T-cell (primary cell): ENCODE measurements at regions not wholly inside any gene's neighbourhood (a gene's known extent, or its start where the extent isn't known, plus 50 kb on each side); places are given as distances from the start of the nearest gene placed in this dataset.

Source experiments
- ATAC-seq, 4 experiments: fragments of 200-7000 bp in 3 of 4; fragments of 150-1000 bp in 1 of 4; cut with Tn5 transposase; replicated peaks in 1 of 4; 1 replicate in 3 of 4; 2 replicates in 1 of 4; pipeline ENCODE4 v1.10.0; 2021; ENCODE audit warnings: moderate library complexity in 3 of 4, mild to moderate bottlenecking in 2 of 4, moderate number of reproducible peaks in 1 of 4
- CTCF ChIA-PET, 2 donors: fragments of 300-600 bp; sonication (Branson Sonifier 250); formaldehyde crosslinking; loops; one replicate each; lab custom pipeline; 2022; ENCODE audit warnings: antibody characterized with exemption in 2 of 2; lab: Charles Lee
- POLR2A ChIA-PET, 2 donors: fragments of 300-600 bp; sonication (Branson Sonifier 250); formaldehyde crosslinking; loops; one replicate each; lab custom pipeline; 2022; ENCODE audit warnings: antibody characterized with exemption in 2 of 2; lab: Charles Lee
- DNase-seq, 35 experiments: peaks; one replicate each; pipeline versions ENCODE4 v3.0.0 to v3.0.0-alpha.2; 2013 to 2023
- H3K27ac ChIP-seq: one replicate; pipeline ENCODE4 v1.5.1; 2013; ENCODE audit warnings: low read length
- H3K27me3 ChIP-seq, 2 experiments: replicated peaks in 1 of 2; 1 replicate in 1 of 2; 2 replicates in 1 of 2; pipeline versions ENCODE4 v1.6.1 to v1.7.0; 2013; ENCODE audit warnings: low read length in 1 of 2, mixed read lengths in 1 of 2; ENCODE audit not compliant: control insufficient read depth in 2 of 2, insufficient read depth in 2 of 2; ENCODE audit errors: extremely low read depth in 1 of 2
- H3K36me3 ChIP-seq, 2 donors: 1 replicate in 1 of 2; 2 replicates in 1 of 2; pipeline versions ENCODE4 v1.6.1 to v1.7.0; 2013; ENCODE audit warnings: low read length in 1 of 2; ENCODE audit not compliant: control insufficient read depth in 2 of 2, insufficient read depth in 1 of 2; ENCODE audit errors: extremely low read depth in 1 of 2
- H3K4me1 ChIP-seq, 2 experiments: 1 replicate in 1 of 2; 2 replicates in 1 of 2; pipeline versions ENCODE4 v1.6.1 to v1.7.0; 2013; ENCODE audit warnings: low read length in 2 of 2, mixed read lengths in 1 of 2; ENCODE audit not compliant: insufficient read depth in 2 of 2, control insufficient read depth in 1 of 2; ENCODE audit errors: extremely low read depth in 1 of 2
- H3K4me3 ChIP-seq, 2 donors: 1 replicate in 1 of 2; 2 replicates in 1 of 2; pipeline versions ENCODE4 v1.5.1 to v1.7.0; 2013; ENCODE audit warnings: mild to moderate bottlenecking in 2 of 2, low read length in 1 of 2, moderate library complexity in 1 of 2; ENCODE audit not compliant: control insufficient read depth in 1 of 2; ENCODE audit errors: extremely low read depth in 1 of 2
- H3K9me3 ChIP-seq: 2 replicates; pipeline ENCODE4 v1.7.0; 2013
- H3K27ac Mint-ChIP-seq, 2 donors: one replicate each; pipeline ENCODE4 v1.8.0; 2020 to 2021; ENCODE audit warnings: mild to moderate bottlenecking in 2 of 2, mixed read lengths in 2 of 2
- H3K27me3 Mint-ChIP-seq, 2 donors: one replicate each; pipeline ENCODE4 v1.8.0; 2021 to 2022; ENCODE audit warnings: mixed read lengths in 2 of 2
- H3K36me3 Mint-ChIP-seq: one replicate; pipeline ENCODE4 v1.8.0; 2021; ENCODE audit warnings: mixed read lengths
- H3K4me1 Mint-ChIP-seq, 3 donors: one replicate each; pipeline ENCODE4 v1.8.0; 2020 to 2022; ENCODE audit warnings: mixed read lengths in 3 of 3, mild to moderate bottlenecking in 1 of 3
- H3K4me3 Mint-ChIP-seq, 3 donors: one replicate each; pipeline ENCODE4 v1.8.0; 2020 to 2022; ENCODE audit warnings: mild to moderate bottlenecking in 3 of 3, mixed read lengths in 3 of 3, moderate library complexity in 3 of 3
- H3K9me3 Mint-ChIP-seq, 3 donors: one replicate each; pipeline ENCODE4 v1.8.0; 2020 to 2022; ENCODE audit warnings: mixed read lengths in 3 of 3
- WGBS: methylation state at CpG from one replicate; pipeline ENCODE4 v1.1.5; 2013; ENCODE audit warnings: missing lambda C conversion rate; ENCODE audit not compliant: insufficient coverage; 5-methylcytosine and 5-hydroxymethylcytosine counted together

GRCh38 chr4:38560768-38561558 is 103.0 kb upstream of the KLF3 start:
- Histone ChIP-seq H3K36me3 (no peaks in the 10 kb centered on the region), H3K27me3 (no peaks in the 10 kb centered on the region), H3K4me3 (no peak overlapping the region), H3K9me3 (no peaks in the 10 kb centered on the region), H3K27ac (no peak overlapping the region), H3K4me1 (no peaks in the 10 kb centered on the region)
- peak in 2 of 4 experiments; percentile 36 to 57 for ATAC-seq
- no peak overlapping the region for H3K27ac Mint-ChIP-seq
- no peaks in the 10 kb centered on the region for H3K27me3 Mint-ChIP-seq
- peaks cover 12 to 22% (median 13%) of the 10 kb centered on the region in 3 donors for H3K4me1 Mint-ChIP-seq
- peaks cover 2 to 4% (median 3%) of the 10 kb centered on the region in 3 donors for H3K9me3 Mint-ChIP-seq
- ChIA-PET POLR2A (interaction anchor here (0.5 to 0.6 kb wide), 3 partner anchors 57 to 712 kb away, joined by 3 to 4 read pairs (median 4); no protein-coding TSS in a partner anchor), CTCF (interaction anchor here in 1 of 2 donors (0.9 kb wide), 1 partner anchor 392 kb away, joined by 3 read pairs; no protein-coding TSS in a partner anchor)
- H3K36me3 Mint-ChIP-seq: no peaks in the 10 kb centered on the region
- WGBS: no CpG with 5 or more reads among the region's 7 CpGs
- no peak for DNase-seq
- no peak overlapping the region for H3K4me3 Mint-ChIP-seq

GRCh38 chr4:38562751-38563198 is 101.2 kb upstream of the KLF3 start:
- Histone ChIP-seq H3K27me3 (no peaks in the 10 kb centered on the region), H3K4me3 (no peak overlapping the region), H3K27ac (no peak overlapping the region), H3K9me3 (no peaks in the 10 kb centered on the region), H3K36me3 (no peaks in the 10 kb centered on the region), H3K4me1 (no peaks in the 10 kb centered on the region)
- ChIA-PET POLR2A (interaction anchor here in 1 of 2 donors (0.6 to 0.9 kb wide), 2 partner anchors 27 to 104 kb away, joined by 3 to 9 read pairs; no protein-coding TSS in a partner anchor), CTCF (no interaction called here)
- ATAC-seq: no peak
- H3K27ac Mint-ChIP-seq: no peak overlapping the region
- DNase-seq: no peak
- no peaks in the 10 kb centered on the region for H3K9me3 Mint-ChIP-seq
- H3K36me3 Mint-ChIP-seq: no peaks in the 10 kb centered on the region
- 100% methylated on average over 1 of the region's 4 CpGs for WGBS
- H3K4me3 Mint-ChIP-seq: no peak overlapping the region
- peaks cover 12 to 22% (median 13%) of the 10 kb centered on the region in 3 donors for H3K4me1 Mint-ChIP-seq
- H3K27me3 Mint-ChIP-seq: no peaks in the 10 kb centered on the region

- Histone ChIP-seq H3K36me3 (no peaks in the 10 kb centered on the region), H3K4me3 (no peak overlapping the region), H3K4me1 (no peaks in the 10 kb centered on the region), H3K27ac (no peak overlapping the region), H3K27me3 (no peaks in the 10 kb centered on the region), H3K9me3 (no peaks in the 10 kb centered on the region)
- WGBS: 90% methylated on average over 2 of the region's 9 CpGs
- Mint-ChIP-seq H3K4me1 (peaks cover 12 to 22% (median 13%) of the 10 kb centered on the region in 3 donors), H3K36me3 (no peaks in the 10 kb centered on the region), H3K27ac (no peak overlapping the region), H3K27me3 (no peaks in the 10 kb centered on the region), H3K4me3 (no peak overlapping the region), H3K9me3 (no peaks in the 10 kb centered on the region)
- DNase-seq (no peak), ATAC-seq (no peak)
- CTCF ChIA-PET: no interaction called here
- POLR2A ChIA-PET: no interaction called here
Observed at GRCh38 chr4:38563707-38564495, 100.1 kb upstream of the KLF3 start.

GRCh38 chr4:38565271-38566199 is 98.5 kb upstream of the KLF3 start:
- H3K27ac ChIP-seq: no peak overlapping the region
- H3K4me3 ChIP-seq: no peak overlapping the region
- no peaks in the 10 kb centered on the region for H3K27me3 ChIP-seq
- ChIA-PET CTCF (no interaction called here), POLR2A (no interaction called here)
- DNase-seq (no peak), ATAC-seq (no peak)
- Mint-ChIP-seq H3K4me1 (peaks cover 12 to 17% (median 13%) of the 10 kb centered on the region in 3 donors), H3K36me3 (no peaks in the 10 kb centered on the region), H3K9me3 (no peaks in the 10 kb centered on the region), H3K27ac (no peak overlapping the region), H3K4me3 (no peak overlapping the region), H3K27me3 (no peaks in the 10 kb centered on the region)
- no peaks in the 10 kb centered on the region for H3K9me3 ChIP-seq
- H3K4me1 ChIP-seq: no peaks in the 10 kb centered on the region
- WGBS: 94% methylated on average over 9 of the region's 12 CpGs
- H3K36me3 ChIP-seq: no peaks in the 10 kb centered on the region

GRCh38 chr4:38566806-38567398 is 97.1 kb upstream of the KLF3 start:
- Histone ChIP-seq H3K4me3 (no peak overlapping the region), H3K27ac (no peak overlapping the region), H3K4me1 (no peaks in the 10 kb centered on the region), H3K36me3 (no peaks in the 10 kb centered on the region), H3K27me3 (no peaks in the 10 kb centered on the region), H3K9me3 (no peaks in the 10 kb centered on the region)
- H3K27me3 Mint-ChIP-seq: no peaks in the 10 kb centered on the region
- no peaks in the 10 kb centered on the region for H3K36me3 Mint-ChIP-seq
- POLR2A ChIA-PET: no interaction called here
- WGBS: no CpG with 5 or more reads among the region's 4 CpGs
- no peak overlapping the region for H3K4me3 Mint-ChIP-seq
- CTCF ChIA-PET: no interaction called here
- no peak for ATAC-seq
- peaks cover 0 to 6% (median 4%) of the 10 kb centered on the region in 3 donors for H3K4me1 Mint-ChIP-seq
- DNase-seq: no peak
- H3K9me3 Mint-ChIP-seq: no peaks in the 10 kb centered on the region
- H3K27ac Mint-ChIP-seq: no peak overlapping the region
